NCI-H1105 treated with DMSO at 0.1 percent for 48 hours (cell line): ENCODE measurements at regions not wholly inside any gene's neighbourhood (a gene's known extent, or its start where the extent isn't known, plus 50 kb on each side); places are given as distances from the start of the nearest gene placed in this dataset.

ENCODE experiments used
- DNase-seq: peaks from one replicate; lab custom pipeline; 2025; lab: John Stamatoyannopoulos, UW

- DNase-seq: no peak
Measured at GRCh38 chr16:77592021-77592420, 130.3 kb upstream of the NUDT7 start.

- no peak for DNase-seq
Measured at GRCh38 chr16:77594057-77594456, 128.3 kb upstream of the NUDT7 start.

- DNase-seq: no peak
Measured at GRCh38 chr16:77594799-77595596, 127.3 kb upstream of the NUDT7 start.

GRCh38 chr16:77596261-77596660, 126.1 kb upstream of the NUDT7 start:
- no peak for DNase-seq

GRCh38 chr16:77599793-77600415, 122.4 kb upstream of the NUDT7 start:
- DNase-seq: peak; percentile 44

GRCh38 chr16:77600555-77600954, 121.8 kb upstream of the NUDT7 start:
- no peak for DNase-seq

- DNase-seq: no peak
Measured at GRCh38 chr16:77603656-77604055, 118.7 kb upstream of the NUDT7 start.

- no peak for DNase-seq
Measured at GRCh38 chr16:77610496-77610895, 111.8 kb upstream of the NUDT7 start.

- no peak for DNase-seq
Measured at GRCh38 chr16:77611386-77611785, 110.9 kb upstream of the NUDT7 start.

- no peak for DNase-seq
Measured at GRCh38 chr16:77612596-77612995, 109.7 kb upstream of the NUDT7 start.

GRCh38 chr16:77613095-77613494, 109.2 kb upstream of the NUDT7 start:
- DNase-seq: no peak

GRCh38 chr16:77617553-77617952, 104.8 kb upstream of the NUDT7 start:
- DNase-seq: no peak

- DNase-seq: no peak
Measured at GRCh38 chr16:77617996-77618395, 104.3 kb upstream of the NUDT7 start.

- DNase-seq: no peak
Measured at GRCh38 chr16:77618951-77619350, 103.4 kb upstream of the NUDT7 start.

- DNase-seq: no peak
Measured at GRCh38 chr16:77624085-77624484, 98.2 kb upstream of the NUDT7 start.

- DNase-seq: no peak
Measured at GRCh38 chr16:77636615-77637014, 85.7 kb upstream of the NUDT7 start.

GRCh38 chr16:77637940-77638339, 84.4 kb upstream of the NUDT7 start:
- no peak for DNase-seq

- DNase-seq: no peak
Measured at GRCh38 chr16:77643176-77643575, 79.1 kb upstream of the NUDT7 start.

GRCh38 chr16:77645764-77646163, 76.5 kb upstream of the NUDT7 start:
- no peak for DNase-seq

GRCh38 chr16:77647726-77648125, 74.6 kb upstream of the NUDT7 start:
- no peak for DNase-seq

GRCh38 chr16:77650761-77651160, 71.6 kb upstream of the NUDT7 start:
- DNase-seq: no peak

GRCh38 chr16:77652399-77652798, 69.9 kb upstream of the NUDT7 start:
- no peak for DNase-seq

GRCh38 chr16:77657016-77657415, 65.3 kb upstream of the NUDT7 start:
- DNase-seq: no peak

GRCh38 chr16:77660311-77660710, 62.0 kb upstream of the NUDT7 start:
- DNase-seq: peak; percentile 48
